Esophagus muscularis mucosa (tissue), 4 donors: ENCODE measurements at regions not wholly inside any gene's neighbourhood (a gene's known extent, or its start where the extent isn't known, plus 50 kb on each side); places are given as distances from the start of the nearest gene placed in this dataset.
"Not testable (repeated sequence)": the region's sequence is repeated elsewhere in the genome, so short reads cannot be mapped to it uniquely, and the experiment has no call there.

Experiments used
- DNase-seq: peaks from one replicate; pipeline ENCODE4 v3.0.0-alpha.2; 2017; ENCODE audit errors: extremely low spot score
- H3K27ac ChIP-seq, 4 donors: fragments of 200-600 bp; sonication (generic); replicated peaks in 1 of 4; 1 replicate in 3 of 4; 2 replicates in 1 of 4; pipeline ENCODE4 v1.5.1; 2016 to 2019; ENCODE audit warnings: mild to moderate bottlenecking in 1 of 4
- H3K27me3 ChIP-seq, 4 donors: fragments of 200-600 bp; sonication (generic); one replicate each; pipeline versions ENCODE4 v1.5.1 to v1.6.0; 2016 to 2019
- H3K36me3 ChIP-seq, 4 donors: fragments of 200-600 bp; sonication (generic); one replicate each; pipeline ENCODE4 v1.5.1; 2016 to 2019
- H3K4me1 ChIP-seq, 4 donors: fragments of 200-600 bp; sonication (generic); one replicate each; pipeline ENCODE4 v1.5.1; 2016 to 2019
- H3K4me3 ChIP-seq, 4 donors: fragments of 200-600 bp; sonication (generic); 1 replicate in 2 of 4; 2 replicates in 2 of 4; pipeline ENCODE4 v1.5.1; 2016 to 2019; ENCODE audit warnings: mild to moderate bottlenecking in 4 of 4, moderate library complexity in 1 of 4
- H3K9me3 ChIP-seq, 4 donors: fragments of 200-600 bp; sonication (generic); 1 replicate in 3 of 4; 2 replicates in 1 of 4; pipeline ENCODE4 v1.5.1; 2016 to 2019
- EP300 ChIP-seq: sonication (generic); formaldehyde crosslinking; IDR thresholded peaks from one replicate; pipeline ENCODE4 v1.6.1; 2017; ENCODE audit warnings: antibody characterized with exemption
- POLR2A ChIP-seq: fragments of 450-650 bp; IDR thresholded peaks from one replicate; pipeline ENCODE4 v1.6.1; 2017; ENCODE audit warnings: antibody characterized with exemption, moderate library complexity, mild to moderate bottlenecking, low read depth
- POLR2AphosphoS5 ChIP-seq, 2 donors: sonication (generic); formaldehyde crosslinking; IDR thresholded peaks; one replicate each; pipeline ENCODE4 v1.6.1; 2017; ENCODE audit warnings: antibody characterized with exemption in 2 of 2
- WGBS: methylation state at CpG from one replicate; pipeline ENCODE4 v1.1.5; 2018; 5-methylcytosine and 5-hydroxymethylcytosine counted together
- intact Hi-C: fragments of 100-400 bp; cut with DNase I; formaldehyde crosslinking; loops from one replicate; pipeline ENCODE4 v1.15.1; 2023
- TF ChIP-seq, protein P1 (sequence below), 3 experiments: fragments of 200-600 bp in 2 of 3; fragments of 450-650 bp in 1 of 3; sonication (generic) in 2 of 3; IDR thresholded peaks; one replicate each; pipeline ENCODE4 v1.5.1; 2017 to 2019; ENCODE audit warnings: antibody characterized with exemption in 3 of 3, mild to moderate bottlenecking in 2 of 3, moderate library complexity in 1 of 3

GRCh38 chr5:108503986-108504385 is 122.1 kb upstream of the FBXL17 start:
- Histone ChIP-seq H3K9me3 (peaks cover 0 to 22% (median 9%) of the 10 kb centered on the region in 4 donors), H3K27me3 (no peaks in the 10 kb centered on the region), H3K4me1 (no peaks in the 10 kb centered on the region), H3K4me3 (no peak overlapping the region), H3K27ac (no peak overlapping the region), H3K36me3 (no peaks in the 10 kb centered on the region)
- TF ChIP-seq EP300 = no peak
- TF ChIP-seq, protein P1, sequence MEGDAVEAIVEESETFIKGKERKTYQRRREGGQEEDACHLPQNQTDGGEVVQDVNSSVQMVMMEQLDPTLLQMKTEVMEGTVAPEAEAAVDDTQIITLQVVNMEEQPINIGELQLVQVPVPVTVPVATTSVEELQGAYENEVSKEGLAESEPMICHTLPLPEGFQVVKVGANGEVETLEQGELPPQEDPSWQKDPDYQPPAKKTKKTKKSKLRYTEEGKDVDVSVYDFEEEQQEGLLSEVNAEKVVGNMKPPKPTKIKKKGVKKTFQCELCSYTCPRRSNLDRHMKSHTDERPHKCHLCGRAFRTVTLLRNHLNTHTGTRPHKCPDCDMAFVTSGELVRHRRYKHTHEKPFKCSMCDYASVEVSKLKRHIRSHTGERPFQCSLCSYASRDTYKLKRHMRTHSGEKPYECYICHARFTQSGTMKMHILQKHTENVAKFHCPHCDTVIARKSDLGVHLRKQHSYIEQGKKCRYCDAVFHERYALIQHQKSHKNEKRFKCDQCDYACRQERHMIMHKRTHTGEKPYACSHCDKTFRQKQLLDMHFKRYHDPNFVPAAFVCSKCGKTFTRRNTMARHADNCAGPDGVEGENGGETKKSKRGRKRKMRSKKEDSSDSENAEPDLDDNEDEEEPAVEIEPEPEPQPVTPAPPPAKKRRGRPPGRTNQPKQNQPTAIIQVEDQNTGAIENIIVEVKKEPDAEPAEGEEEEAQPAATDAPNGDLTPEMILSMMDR (IDR thresholded peaks at IDR 0.05) = no peak
- no peak for TF ChIP-seq POLR2A
- TF ChIP-seq POLR2AphosphoS5 (IDR thresholded peaks at IDR 0.05) = no peak
- intact Hi-C loops = no loop called here
- 70% methylated on average over 2 of the region's 2 CpGs for WGBS
- DNase-seq = no peak

- H3K4me1 ChIP-seq, H3K4me3 ChIP-seq, H3K27ac ChIP-seq, H3K36me3 ChIP-seq, H3K27me3 ChIP-seq, intact Hi-C loops, DNase-seq: not testable (repeated sequence)
- WGBS = 93% methylated on average over 3 of the region's 3 CpGs
- peaks cover 0 to 16% (median 9%) of the 10 kb centered on the region in 4 donors for H3K9me3 ChIP-seq
These were observed 113.7 kb upstream of the FBXL17 start for GRCh38 chr5:108495615-108496014.

DNA sequence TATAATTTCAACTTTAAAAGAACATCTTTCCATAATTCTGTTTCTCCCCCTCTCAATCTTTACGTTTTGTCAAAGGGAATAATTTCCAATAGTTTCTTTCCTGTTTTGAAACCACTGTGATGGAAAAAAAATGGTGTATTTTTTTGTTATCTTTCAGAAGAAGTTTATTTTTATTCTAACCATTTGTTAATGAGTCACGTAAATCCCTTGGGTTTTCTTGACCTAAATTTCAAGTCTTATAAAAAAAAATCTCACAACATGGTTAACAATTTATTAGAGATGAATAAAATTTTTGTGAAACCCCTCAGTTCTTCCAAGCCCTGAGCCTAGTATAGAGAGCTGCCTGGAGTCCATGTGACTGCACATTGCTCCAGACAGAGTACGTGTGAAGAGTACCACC is 106.1 kb upstream of the FBXL17 start:
- DNase-seq = no peak
- 70% methylated on average over 3 of the region's 3 CpGs for WGBS
- no peaks in the 10 kb centered on the region for H3K27me3 ChIP-seq
- no peak for TF ChIP-seq POLR2AphosphoS5 (IDR thresholded peaks at IDR 0.05)
- no peak for TF ChIP-seq POLR2A
- TF ChIP-seq, protein P1 (IDR thresholded peaks at IDR 0.05) = no peak
- no peak for TF ChIP-seq EP300
- no peak overlapping the region for H3K4me3 ChIP-seq
- no peaks in the 10 kb centered on the region for H3K4me1 ChIP-seq
- intact Hi-C loops = no loop called here
- no peaks in the 10 kb centered on the region for H3K36me3 ChIP-seq
- peaks cover 0 to 12% (median 8%) of the 10 kb centered on the region in 4 donors for H3K9me3 ChIP-seq
- no peak overlapping the region for H3K27ac ChIP-seq

- Histone ChIP-seq H3K4me1 (no peaks in the 10 kb centered on the region), H3K27ac (no peak overlapping the region), H3K4me3 (no peak overlapping the region), H3K27me3 (peaks cover 0 to 4% (median 0%) of the 10 kb centered on the region in 4 donors), H3K36me3 (no peaks in the 10 kb centered on the region), H3K9me3 (peaks cover 0 to 1% (median 0%) of the 10 kb centered on the region in 4 donors)
- TF ChIP-seq POLR2A (no peak), POLR2AphosphoS5 (IDR thresholded peaks at IDR 0.05) (no peak), EP300 (no peak)
- TF ChIP-seq, protein P1 (IDR thresholded peaks at IDR 0.05) = no peak
- intact Hi-C loops = no loop called here
- no peak for DNase-seq
- WGBS = 84% methylated on average over 3 of the region's 3 CpGs
These were observed 102.1 kb upstream of the FBXL17 start for GRCh38 chr5:108484035-108484434.

GRCh38 chr5:108481355-108481931 is 99.5 kb upstream of the FBXL17 start:
- Histone ChIP-seq H3K27me3 (peaks cover 0 to 4% (median 0%) of the 10 kb centered on the region in 4 donors), H3K9me3 (no peaks in the 10 kb centered on the region), H3K36me3 (no peaks in the 10 kb centered on the region), H3K4me1 (no peaks in the 10 kb centered on the region), H3K27ac (no peak overlapping the region), H3K4me3 (no peak overlapping the region)
- intact Hi-C loops = no loop called here
- no peak for DNase-seq
- WGBS = 45% methylated on average over 8 of the region's 8 CpGs
- no peak for TF ChIP-seq EP300
- TF ChIP-seq, protein P1 (IDR thresholded peaks at IDR 0.05) = peak in 2 of 3 experiments; percentile 23 to 28
